Hepatocyte (in vitro differentiated cells): ENCODE measurements at regions not wholly inside any gene's neighbourhood (a gene's known extent, or its start where the extent isn't known, plus 50 kb on each side); places are given as distances from the start of the nearest gene placed in this dataset.

ENCODE experiments used
- DNase-seq: peaks from one replicate; pipeline ENCODE4 v3.0.0-alpha.2; 2016; ENCODE audit warnings: low spot score
- H2AFZ ChIP-seq: fragments of 200-600 bp; sonication (generic); 2 replicates; pipeline ENCODE4 v1.6.0; 2016; ENCODE audit warnings: antibody characterized with exemption, mild to moderate bottlenecking
- H3K27ac ChIP-seq: fragments of 200-600 bp; sonication (generic); 2 replicates; pipeline ENCODE4 v1.5.1; 2016; ENCODE audit warnings: mild to moderate bottlenecking
- H3K27me3 ChIP-seq: fragments of 200-600 bp; sonication (generic); 2 replicates; pipeline ENCODE4 v1.6.1; 2016
- H3K36me3 ChIP-seq: fragments of 200-600 bp; sonication (generic); replicated peaks from 2 replicates; pipeline ENCODE4 v1.5.1; 2016; ENCODE audit warnings: low read depth; ENCODE audit not compliant: insufficient read depth
- H3K4me1 ChIP-seq: fragments of 200-600 bp; sonication (generic); 2 replicates; pipeline ENCODE4 v1.5.1; 2016; ENCODE audit warnings: mild to moderate bottlenecking, moderate library complexity; ENCODE audit not compliant: insufficient read depth
- H3K4me2 ChIP-seq: fragments of 200-600 bp; sonication (generic); 2 replicates; pipeline ENCODE4 v1.6.0; 2016
- H3K4me3 ChIP-seq: fragments of 200-600 bp; sonication (generic); 2 replicates; pipeline ENCODE4 v1.5.1; 2016; ENCODE audit warnings: mild to moderate bottlenecking
- H3K79me2 ChIP-seq: fragments of 200-600 bp; sonication (generic); 2 replicates; pipeline ENCODE4 v1.6.0; 2017; ENCODE audit warnings: mild to moderate bottlenecking
- H3K9me2 ChIP-seq: fragments of 200-600 bp; sonication (generic); replicated peaks from 2 replicates; pipeline ENCODE4 v1.6.0; 2017; ENCODE audit warnings: mild to moderate bottlenecking; ENCODE audit not compliant: insufficient read depth
- H3K9me3 ChIP-seq: fragments of 200-600 bp; sonication (generic); 2 replicates; pipeline ENCODE4 v1.5.1; 2016; ENCODE audit warnings: low read depth, mild to moderate bottlenecking
- H4K20me1 ChIP-seq: fragments of 200-600 bp; sonication (generic); 2 replicates; pipeline ENCODE4 v1.6.0; 2016; ENCODE audit warnings: mild to moderate bottlenecking; ENCODE audit not compliant: insufficient read depth, poor library complexity, severe bottlenecking
- EZH2 ChIP-seq: fragments of 200-600 bp; sonication (generic); IDR thresholded peaks from 2 replicates; pipeline ENCODE4 v1.6.1; 2016; ENCODE audit warnings: antibody characterized with exemption, mild to moderate bottlenecking, borderline replicate concordance
- EZH2phosphoT487 ChIP-seq: fragments of 200-600 bp; sonication (generic); IDR thresholded peaks from one replicate; pipeline ENCODE4 v1.6.1; 2018; ENCODE audit warnings: antibody characterized with exemption, mild to moderate bottlenecking, low read depth, moderate library complexity; ENCODE audit not compliant: unreplicated experiment, severe bottlenecking
- WGBS: methylation state at CpG from one replicate; pipeline ENCODE4 v1.1.6; 2016; ENCODE audit warnings: low lambda C conversion rate; ENCODE audit errors: missing lambda C conversion rate; 5-methylcytosine and 5-hydroxymethylcytosine counted together
- TF ChIP-seq, protein P1 (sequence below): fragments of 200-600 bp; sonication (generic); IDR thresholded peaks from 2 replicates; pipeline ENCODE4 v1.5.1; 2016; ENCODE audit warnings: antibody characterized with exemption, mild to moderate bottlenecking; ENCODE audit not compliant: poor library complexity

DNA sequence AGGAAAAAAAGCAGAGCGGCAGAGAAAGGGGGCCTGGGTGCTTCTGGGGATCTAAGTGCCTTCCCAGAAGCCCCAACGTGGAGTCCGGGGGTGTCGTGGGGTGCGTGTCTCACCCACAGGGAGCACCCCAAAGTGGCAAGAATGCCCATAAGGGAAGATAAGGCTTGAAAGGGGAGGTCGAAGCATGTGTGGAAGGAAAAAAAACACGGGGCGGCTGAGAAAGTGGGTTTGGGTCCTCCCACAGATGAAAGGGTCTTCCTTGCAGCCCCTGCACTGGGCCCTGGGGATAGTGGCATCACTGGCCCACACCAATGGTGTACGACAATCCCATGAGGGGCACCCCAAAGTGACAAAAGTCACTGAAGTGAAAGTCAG, 275.5 kb downstream of the ALG10 start:
- no peaks in the 10 kb centered on the region for H3K9me3 ChIP-seq
- no peak for DNase-seq
- no peak overlapping the region for H3K4me3 ChIP-seq
- H3K79me2 ChIP-seq: no peaks in the 10 kb centered on the region
- H3K9me2 ChIP-seq: no peaks in the 10 kb centered on the region
- H3K36me3 ChIP-seq: no peaks in the 10 kb centered on the region
- no peaks in the 10 kb centered on the region for H4K20me1 ChIP-seq
- no peak overlapping the region for H2AFZ ChIP-seq
- H3K4me2 ChIP-seq: no peak overlapping the region
- WGBS: 78% methylated on average over 9 of the region's 9 CpGs
- no peaks in the 10 kb centered on the region for H3K4me1 ChIP-seq
- TF ChIP-seq EZH2 (no peak), EZH2phosphoT487 (no peak)
- TF ChIP-seq, protein P1, sequence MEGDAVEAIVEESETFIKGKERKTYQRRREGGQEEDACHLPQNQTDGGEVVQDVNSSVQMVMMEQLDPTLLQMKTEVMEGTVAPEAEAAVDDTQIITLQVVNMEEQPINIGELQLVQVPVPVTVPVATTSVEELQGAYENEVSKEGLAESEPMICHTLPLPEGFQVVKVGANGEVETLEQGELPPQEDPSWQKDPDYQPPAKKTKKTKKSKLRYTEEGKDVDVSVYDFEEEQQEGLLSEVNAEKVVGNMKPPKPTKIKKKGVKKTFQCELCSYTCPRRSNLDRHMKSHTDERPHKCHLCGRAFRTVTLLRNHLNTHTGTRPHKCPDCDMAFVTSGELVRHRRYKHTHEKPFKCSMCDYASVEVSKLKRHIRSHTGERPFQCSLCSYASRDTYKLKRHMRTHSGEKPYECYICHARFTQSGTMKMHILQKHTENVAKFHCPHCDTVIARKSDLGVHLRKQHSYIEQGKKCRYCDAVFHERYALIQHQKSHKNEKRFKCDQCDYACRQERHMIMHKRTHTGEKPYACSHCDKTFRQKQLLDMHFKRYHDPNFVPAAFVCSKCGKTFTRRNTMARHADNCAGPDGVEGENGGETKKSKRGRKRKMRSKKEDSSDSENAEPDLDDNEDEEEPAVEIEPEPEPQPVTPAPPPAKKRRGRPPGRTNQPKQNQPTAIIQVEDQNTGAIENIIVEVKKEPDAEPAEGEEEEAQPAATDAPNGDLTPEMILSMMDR: no peak
- H3K27ac ChIP-seq: no peak overlapping the region
- no peaks in the 10 kb centered on the region for H3K27me3 ChIP-seq

DNA sequence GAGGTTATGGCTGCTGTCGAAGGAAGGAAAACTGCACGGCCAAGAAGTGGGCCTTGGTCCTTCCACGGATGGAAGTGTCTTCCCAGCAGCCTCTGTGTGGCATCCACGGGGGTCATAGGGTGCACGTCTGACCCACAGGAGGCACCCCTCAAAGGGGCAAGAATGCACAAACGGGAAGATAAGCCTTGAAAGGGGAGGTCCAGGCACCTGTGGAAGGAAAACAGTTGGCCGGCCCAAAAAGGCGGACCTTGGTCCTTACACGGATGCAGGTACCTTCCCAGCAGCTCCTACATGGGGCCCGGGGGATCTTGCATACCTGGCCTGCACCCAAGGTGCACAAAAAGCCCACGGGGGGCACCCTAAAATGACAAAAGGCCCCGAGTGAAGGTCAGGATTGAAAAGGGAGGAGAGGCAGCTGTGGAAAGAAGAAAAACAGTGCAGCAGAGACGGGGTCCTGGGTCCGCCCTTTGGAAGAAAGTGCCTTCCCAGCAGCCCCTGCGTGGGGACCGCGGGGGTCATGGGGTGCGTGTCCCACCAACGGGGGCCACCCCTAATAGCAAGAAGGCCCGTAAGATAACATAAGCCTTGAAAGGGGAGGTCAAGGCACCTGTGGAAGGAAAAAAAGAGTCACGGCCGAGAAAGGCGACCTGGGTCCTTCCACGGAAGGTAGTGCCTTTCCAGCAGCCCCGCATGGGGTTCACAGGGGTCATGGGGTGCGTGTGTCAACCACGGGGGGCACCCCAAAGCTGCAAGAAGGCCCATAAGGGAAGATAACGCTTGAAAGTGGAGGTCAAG, 276.1 kb downstream of the ALG10 start:
- no peaks in the 10 kb centered on the region for H3K9me3 ChIP-seq
- 82% methylated on average over 23 of the region's 28 CpGs for whole genome bisulfite sequencing

DNA sequence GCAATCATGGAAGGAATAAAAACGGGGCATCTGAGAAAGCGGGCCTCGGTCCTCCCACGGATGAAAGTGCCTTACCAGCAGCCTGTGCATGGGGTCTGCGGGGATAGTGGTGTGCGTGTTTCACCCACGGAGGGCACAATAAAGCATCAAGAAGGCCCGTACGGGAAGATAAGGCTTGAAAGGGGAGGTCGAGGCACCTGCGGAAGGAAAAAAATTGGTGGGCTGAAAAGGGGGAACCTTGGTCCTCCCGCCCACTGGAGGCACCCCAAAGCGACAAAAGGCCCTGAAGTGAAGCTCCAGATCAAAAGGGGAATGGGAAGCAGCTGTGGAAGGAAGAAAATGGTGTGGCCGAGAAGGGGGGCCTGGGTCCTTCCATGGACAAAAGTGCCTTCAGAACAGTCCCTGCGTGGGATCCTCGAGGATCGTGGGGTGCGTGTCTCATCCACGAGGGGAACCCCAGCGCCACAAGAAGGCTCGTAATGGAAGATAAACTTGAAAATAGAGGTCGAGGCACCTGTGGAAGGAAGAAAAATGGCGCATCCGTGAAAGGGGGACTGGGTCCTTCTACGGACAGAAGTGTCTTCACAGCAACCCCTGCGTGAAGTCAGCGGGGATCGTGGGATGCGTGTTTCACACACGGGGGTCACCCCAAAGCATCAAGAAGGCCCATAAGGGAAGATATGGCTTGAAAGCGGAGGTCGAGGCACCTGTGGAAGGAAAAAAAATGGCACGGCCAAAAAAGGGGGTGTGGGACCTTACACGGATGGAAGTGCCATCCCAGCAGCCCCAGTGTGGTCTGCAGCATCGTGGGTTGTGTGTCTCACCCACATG, 276.9 kb downstream of the ALG10 start:
- Histone ChIP-seq H3K79me2 (no peaks in the 10 kb centered on the region), H3K4me1 (no peaks in the 10 kb centered on the region), H3K9me2 (no peaks in the 10 kb centered on the region), H3K9me3 (no peaks in the 10 kb centered on the region), H3K27me3 (no peaks in the 10 kb centered on the region), H3K27ac (no peak overlapping the region), H3K4me2 (no peak overlapping the region), H3K4me3 (no peak overlapping the region), H2AFZ (no peak overlapping the region), H4K20me1 (no peaks in the 10 kb centered on the region), H3K36me3 (no peaks in the 10 kb centered on the region)
- TF ChIP-seq, protein P1: no peak
- TF ChIP-seq EZH2 (no peak), EZH2phosphoT487 (no peak)
- DNase-seq: no peak
- 85% methylated on average over 35 of the region's 35 CpGs for WGBS

More for the DNA sequence above, 276.1 kb downstream of the ALG10 start:
- no peaks in the 10 kb centered on the region for H3K4me1 ChIP-seq
- H3K4me3 ChIP-seq: no peak overlapping the region
- TF ChIP-seq, protein P1: no peak
- TF ChIP-seq EZH2 (no peak), EZH2phosphoT487 (no peak)
- no peaks in the 10 kb centered on the region for H3K79me2 ChIP-seq
- no peak overlapping the region for H3K27ac ChIP-seq
- DNase-seq: no peak
- H2AFZ ChIP-seq: no peak overlapping the region
- no peaks in the 10 kb centered on the region for H3K9me2 ChIP-seq
- H3K4me2 ChIP-seq: no peak overlapping the region
- H4K20me1 ChIP-seq: no peaks in the 10 kb centered on the region
- no peaks in the 10 kb centered on the region for H3K27me3 ChIP-seq
- H3K36me3 ChIP-seq: no peaks in the 10 kb centered on the region
